ENCODE measurements at regions not wholly inside any gene's neighbourhood (a gene's known extent, or its start where the extent isn't known, plus 50 kb on each side); places are given as distances from the start of the nearest gene placed in this dataset.

- no peak for TF ChIP-seq SP2 (IDR thresholded peaks at IDR 0.05; ENCODE audit: extremely low read depth, low read depth, low read length, poor library complexity, severe bottlenecking)
- no peak for TF ChIP-seq RBBP5 (IDR thresholded peaks at IDR 0.05; ENCODE audit: borderline replicate concordance, insufficient read depth, low read length, poor library complexity, severe bottlenecking)
- no peak for TF ChIP-seq ZNF12 (CRISPR knock-in tag; IDR thresholded peaks at IDR 0.05)
- 0 out of 2 replicates have a peak, but pooled peaks have one; percentile 41 for TF ChIP-seq ZNF316 (IDR thresholded peaks at IDR 0.05)
- no peak for TF ChIP-seq PREB (CRISPR knock-in tag; IDR thresholded peaks at IDR 0.05)
Observed at GRCh38 chr10:45550903-45551786, 121.4 kb downstream of the ZFAND4 start (continued).

- TF ChIP-seq KAT7 (CRISPR knock-in tag; IDR thresholded peaks at IDR 0.05; ENCODE audit: borderline replicate concordance), result no peak
- TF ChIP-seq U2AF2 (optimal IDR thresholded peaks at IDR 0.05; ENCODE audit: low read depth, low read length), result no peak
- TF ChIP-seq ZNF79 (CRISPR knock-in tag; IDR thresholded peaks at IDR 0.05; ENCODE audit: low read depth), result no peak
- no peak for TF ChIP-seq ZNF77 (CRISPR knock-in tag; IDR thresholded peaks at IDR 0.05)
- no peak for TF ChIP-seq ZNF511 (CRISPR knock-in tag; IDR thresholded peaks at IDR 0.05)
- no peak for TF ChIP-seq TEAD1 (CRISPR knock-in tag; IDR thresholded peaks at IDR 0.05)
- no peak for TF ChIP-seq PPARD (CRISPR knock-in tag; IDR thresholded peaks at IDR 0.05)
- no peak for TF ChIP-seq ZNF232 (CRISPR knock-in tag; IDR thresholded peaks at IDR 0.05)
- TF ChIP-seq NFRKB (IDR thresholded peaks at IDR 0.05; ENCODE audit: low read depth), result no peak
- no peak for TF ChIP-seq DIDO1 (tag; IDR thresholded peaks at IDR 0.05; ENCODE audit: low read depth)
- no peak for TF ChIP-seq SIN3A (IDR thresholded peaks at IDR 0.05; ENCODE audit: borderline replicate concordance in 2 of 2, control insufficient read depth in 1 of 2, low read depth in 2 of 2, low read length in 2 of 2)
- Histone ChIP-seq H3K27ac (ENCODE audit: extremely low read depth, low read depth, low read length) (no peak overlapping the region), H3K9me1 (ENCODE audit: control insufficient read depth, insufficient read depth, low read length) (no peaks in the 10 kb centered on the region), H3K27me3 (ENCODE audit: control insufficient read depth in 2 of 2, insufficient read depth in 2 of 2, low read length in 2 of 2) (no peaks in the 10 kb centered on the region), H3K4me2 (ENCODE audit: insufficient read depth, low read length) (no peak overlapping the region), H3K4me3 (no peak overlapping the region), H3K79me2 (ENCODE audit: control insufficient read depth, insufficient read depth, low read length) (peaks cover 5% of the 10 kb centered on the region), H4K20me1 (replicated peaks; ENCODE audit: control insufficient read depth, insufficient read depth, low read length) (no peaks in the 10 kb centered on the region), H3K9ac (ENCODE audit: insufficient read depth in 1 of 2, low read depth in 2 of 2, low read length in 2 of 2) (no peak overlapping the region), H3K36me3 (ENCODE audit: control insufficient read depth, insufficient read depth, low read length) (no peaks in the 10 kb centered on the region; the same call in 2 of the 3 replicates), H3K4me1 (replicated peaks in 1 of 2; ENCODE audit: control insufficient read depth in 2 of 2, insufficient read depth in 2 of 2, low read length in 2 of 2) (peaks cover 5 to 12% of the 10 kb centered on the region in 2 experiments), H2AFZ (ENCODE audit: low read depth, low read length) (no peak overlapping the region), H3K9me3 (replicated peaks; ENCODE audit: control insufficient read depth, insufficient read depth, low read depth, low read length) (no peaks in the 10 kb centered on the region)
- DNase-seq (ENCODE audit: extremely low read depth in 1 of 4, low spot score in 3 of 4) (no peak), ATAC-seq (peak; percentile 41; the same call in 1 of the 3 replicates), FAIRE-seq (no peak)
- POLR2A ChIA-PET, result interaction anchor here (0.6 kb wide), 1 partner anchor 39 kb away, joined by 3 read pairs; no protein-coding TSS in a partner anchor
- in situ Hi-C loops (cut with MboI) (no loop called here), intact Hi-C loops (cut with micrococcal nuclease) (no loop called here)
- WGBS (ENCODE audit: insufficient coverage, low coverage, missing lambda C conversion rate), result 66% methylated on average over 5 of the region's 5 CpGs
- CTCF ChIA-PET (ENCODE audit: low intra/inter-chr PET ratio), result no interaction called here
- BruUV-seq (replicated peaks), result no TSS peak
Observed at GRCh38 chr10:45548068-45548467, 124.5 kb downstream of the ZFAND4 start.

All from K562 (cell line).